HEK293 (cell line): ENCODE measurements at regions not wholly inside any gene's neighbourhood (a gene's known extent, or its start where the extent isn't known, plus 50 kb on each side); places are given as distances from the start of the nearest gene placed in this dataset.

Experiments
- CTCF ChIA-PET: fragments of 350-600 bp; formaldehyde crosslinking; extraction: SDS; loops from one replicate; lab custom pipeline; 2021; ENCODE audit warnings: antibody characterized with exemption; lab: Yijun Ruan, JAX
- POLR2A ChIA-PET: fragments of 300-600 bp; formaldehyde crosslinking; extraction: SDS; loops from one replicate; lab custom pipeline; 2020; ENCODE audit warnings: antibody characterized with exemption, inconsistent platforms; lab: Yijun Ruan, JAX
- H3K27ac ChIP-seq: fragments of 200-500 bp; sonication (Bioruptor generic); 2 replicates; pipeline ENCODE4 v1.5.1; 2014; ENCODE audit warnings: low read depth, low read length, control low read depth, inconsistent platforms; ENCODE audit errors: extremely low read depth
- H3K36me3 ChIP-seq, 2 experiments: fragments of 200-500 bp in 1 of 2; sonication (Bioruptor generic) in 1 of 2; 1 replicate in 1 of 2; 2 replicates in 1 of 2; pipeline ENCODE4 v1.5.1; 2014 to 2017; ENCODE audit warnings: inconsistent platforms in 2 of 2, low read length in 2 of 2; ENCODE audit not compliant: control insufficient read depth in 2 of 2, insufficient read depth in 1 of 2
- H3K4me1 ChIP-seq: fragments of 200-500 bp; sonication (Bioruptor generic); 2 replicates; pipeline ENCODE4 v1.5.1; 2014; ENCODE audit warnings: mild to moderate bottlenecking, low read length, inconsistent platforms; ENCODE audit not compliant: control insufficient read depth, insufficient read depth
- H3K4me3 ChIP-seq: 2 replicates; pipeline ENCODE4 v1.5.1; 2011; ENCODE audit warnings: low read depth, mild to moderate bottlenecking, control low read depth, low read length, moderate library complexity
- H3K9me3 ChIP-seq: fragments of 200-500 bp; sonication (Bioruptor generic); 2 replicates; pipeline ENCODE4 v1.5.1; 2014; ENCODE audit warnings: low read depth, low read length, inconsistent platforms; ENCODE audit not compliant: control insufficient read depth, insufficient read depth
- BCL11A ChIP-seq: fragments of 450-650 bp; formaldehyde crosslinking; IDR thresholded peaks from 2 replicates; pipeline ENCODE4 v1.5.1; 2016; ENCODE audit warnings: low read depth, missing biosample characterization, missing genetic modification characterization
- GLIS2 ChIP-seq: fragments of 450-650 bp; formaldehyde crosslinking; IDR thresholded peaks from 2 replicates; pipeline ENCODE4 v1.5.1; 2016; ENCODE audit warnings: missing biosample characterization, missing genetic modification characterization
- KLF16 ChIP-seq: fragments of 450-650 bp; formaldehyde crosslinking; IDR thresholded peaks from 2 replicates; pipeline ENCODE4 v1.5.1; 2017; ENCODE audit warnings: missing biosample characterization, missing genetic modification characterization
- KLF7 ChIP-seq: fragments of 450-650 bp; formaldehyde crosslinking; IDR thresholded peaks from 2 replicates; pipeline ENCODE4 v1.5.1; 2016; ENCODE audit warnings: missing biosample characterization, missing genetic modification characterization, borderline replicate concordance
- PRDM10 ChIP-seq: fragments of 450-650 bp; formaldehyde crosslinking; IDR thresholded peaks from 2 replicates; pipeline ENCODE4 v1.5.1; 2016; ENCODE audit warnings: missing biosample characterization, missing genetic modification characterization
- SCRT2 ChIP-seq: fragments of 450-650 bp; formaldehyde crosslinking; IDR thresholded peaks from 2 replicates; pipeline ENCODE4 v1.5.1; 2016; ENCODE audit warnings: missing biosample characterization, missing genetic modification characterization
- ZBTB44 ChIP-seq: fragments of 450-650 bp; IDR thresholded peaks from 2 replicates; pipeline ENCODE4 v1.5.1; 2018; ENCODE audit warnings: missing biosample characterization, mild to moderate bottlenecking, missing genetic modification characterization
- ZBTB49 ChIP-seq: fragments of 450-650 bp; formaldehyde crosslinking; IDR thresholded peaks from 2 replicates; pipeline ENCODE4 v1.5.1; 2016; ENCODE audit warnings: missing biosample characterization, missing genetic modification characterization, low read depth
- ZBTB7A ChIP-seq: fragments of 450-650 bp; formaldehyde crosslinking; IDR thresholded peaks from 2 replicates; pipeline ENCODE4 v1.5.1; 2016; ENCODE audit warnings: low read depth, missing biosample characterization, missing genetic modification characterization
- ZFP3 ChIP-seq: fragments of 450-650 bp; formaldehyde crosslinking; IDR thresholded peaks from 2 replicates; pipeline ENCODE4 v1.5.1; 2016; ENCODE audit warnings: low read depth, missing biosample characterization, missing genetic modification characterization
- ZNF140 ChIP-seq: fragments of 450-650 bp; formaldehyde crosslinking; IDR thresholded peaks from 2 replicates; pipeline ENCODE4 v1.5.1; 2016; ENCODE audit warnings: missing biosample characterization, missing genetic modification characterization
- ZNF146 ChIP-seq: fragments of 450-650 bp; formaldehyde crosslinking; IDR thresholded peaks from 2 replicates; pipeline ENCODE4 v1.5.1; 2016; ENCODE audit warnings: missing biosample characterization, missing genetic modification characterization
- ZNF175 ChIP-seq: fragments of 450-650 bp; formaldehyde crosslinking; IDR thresholded peaks from 2 replicates; pipeline ENCODE4 v1.5.1; 2016; ENCODE audit warnings: missing biosample characterization, missing genetic modification characterization
- ZNF23 ChIP-seq: fragments of 450-650 bp; formaldehyde crosslinking; IDR thresholded peaks from 2 replicates; pipeline ENCODE4 v1.5.1; 2016; ENCODE audit warnings: missing biosample characterization, missing genetic modification characterization, borderline replicate concordance
- ZNF266 ChIP-seq: fragments of 450-650 bp; formaldehyde crosslinking; IDR thresholded peaks from 2 replicates; pipeline ENCODE4 v1.5.1; 2016; ENCODE audit warnings: missing biosample characterization, missing genetic modification characterization, low read depth
- ZNF354C ChIP-seq: fragments of 450-650 bp; formaldehyde crosslinking; IDR thresholded peaks from 2 replicates; pipeline ENCODE4 v1.5.1; 2016; ENCODE audit warnings: missing biosample characterization, missing genetic modification characterization, low read depth, borderline replicate concordance
- ZNF449 ChIP-seq: fragments of 450-650 bp; formaldehyde crosslinking; IDR thresholded peaks from 2 replicates; pipeline ENCODE4 v1.5.1; 2017; ENCODE audit warnings: missing biosample characterization, mild to moderate bottlenecking, missing genetic modification characterization, moderate library complexity
- ZNF514 ChIP-seq: fragments of 450-650 bp; formaldehyde crosslinking; IDR thresholded peaks from 2 replicates; pipeline ENCODE4 v1.5.1; 2016; ENCODE audit warnings: missing biosample characterization, missing genetic modification characterization
- ZNF558 ChIP-seq: fragments of 450-650 bp; formaldehyde crosslinking; IDR thresholded peaks from 2 replicates; pipeline ENCODE4 v1.5.1; 2016; ENCODE audit warnings: missing biosample characterization, missing genetic modification characterization
- ZNF692 ChIP-seq: fragments of 450-650 bp; formaldehyde crosslinking; IDR thresholded peaks from 2 replicates; pipeline ENCODE4 v1.5.1; 2016; ENCODE audit warnings: missing biosample characterization, missing genetic modification characterization
- ZNF76 ChIP-seq: fragments of 450-650 bp; formaldehyde crosslinking; IDR thresholded peaks from 2 replicates; pipeline ENCODE4; 2016; ENCODE audit warnings: low read depth, missing biosample characterization, missing genetic modification characterization, borderline replicate concordance
- ZNF837 ChIP-seq: fragments of 450-650 bp; formaldehyde crosslinking; IDR thresholded peaks from 2 replicates; pipeline ENCODE4 v1.5.1; 2016; ENCODE audit warnings: missing biosample characterization, missing genetic modification characterization
- ZSCAN30 ChIP-seq: fragments of 450-650 bp; IDR thresholded peaks from 2 replicates; pipeline ENCODE4 v1.5.1; 2018; ENCODE audit warnings: missing biosample characterization, mild to moderate bottlenecking, missing genetic modification characterization, moderate library complexity

- TF ChIP-seq ZFP3 (tag by site-specific recombination) (no peak), ZNF175 (tag by site-specific recombination) (no peak), ZNF76 (tag by site-specific recombination) (no peak), KLF16 (tag by site-specific recombination) (no peak), ZBTB44 (tag by site-specific recombination) (no peak), ZNF558 (tag by site-specific recombination) (no peak), KLF7 (tag by site-specific recombination) (no peak), ZNF514 (no peak), ZNF837 (no peak), ZNF140 (tag by site-specific recombination) (no peak), BCL11A (tag by site-specific recombination) (no peak), ZSCAN30 (tag by site-specific recombination) (no peak), ZNF266 (tag by site-specific recombination) (no peak), SCRT2 (tag by site-specific recombination) (no peak), ZNF692 (tag by site-specific recombination) (no peak), ZNF449 (no peak), ZNF354C (tag by site-specific recombination) (no peak), ZBTB7A (tag by site-specific recombination) (no peak)
- CTCF ChIA-PET = no interaction called here
Observed at GRCh38 chr5:158313027-158313732, 454.2 kb upstream of the CLINT1 start.

GRCh38 chr5:158309088-158309807, 450.3 kb upstream of the CLINT1 start:
- no peak overlapping the region for H3K27ac ChIP-seq
- H3K4me1 ChIP-seq = no peaks in the 10 kb centered on the region
- POLR2A ChIA-PET = no interaction called here
- no peak overlapping the region for H3K4me3 ChIP-seq
- CTCF ChIA-PET = interaction anchor here (0.7 kb wide), 1 partner anchor 629 kb away, joined by 3 read pairs; no protein-coding TSS in a partner anchor
- H3K9me3 ChIP-seq = no peaks in the 10 kb centered on the region
- no peaks in the 10 kb centered on the region for H3K36me3 ChIP-seq
- TF ChIP-seq ZNF146 (tag by site-specific recombination) (no peak), ZNF23 (tag by site-specific recombination) (no peak), ZBTB49 (tag by site-specific recombination) (no peak), GLIS2 (tag by site-specific recombination) (no peak), PRDM10 (tag by site-specific recombination) (no peak)

More at GRCh38 chr5:158313027-158313732, 454.2 kb upstream of the CLINT1 start:
- no peaks in the 10 kb centered on the region for H3K9me3 ChIP-seq
- no peaks in the 10 kb centered on the region for H3K4me1 ChIP-seq
- H3K36me3 ChIP-seq = no peaks in the 10 kb centered on the region
- H3K4me3 ChIP-seq = no peak overlapping the region
- no peak overlapping the region for H3K27ac ChIP-seq
- POLR2A ChIA-PET = no interaction called here
